Endodermal cell (in vitro differentiated cells): ENCODE measurements at regions not wholly inside any gene's neighbourhood (a gene's known extent, or its start where the extent isn't known, plus 50 kb on each side); places are given as distances from the start of the nearest gene placed in this dataset.
"Not testable (repeated sequence)": the region's sequence is repeated elsewhere in the genome, so short reads cannot be mapped to it uniquely, and the experiment has no call there.

Experiments
- DNase-seq: peaks from one replicate; pipeline ENCODE4 v3.0.0-alpha.2; 2017
- H3K27ac ChIP-seq: 2 replicates; pipeline ENCODE4 v1.5.1; 2013; ENCODE audit warnings: mild to moderate bottlenecking, low read depth, low read length, moderate library complexity
- H3K27me3 ChIP-seq: 2 replicates; pipeline ENCODE4 v1.6.1; 2013; ENCODE audit warnings: mild to moderate bottlenecking, low read length, moderate library complexity; ENCODE audit not compliant: insufficient read depth, control insufficient read depth, poor library complexity, severe bottlenecking
- H3K36me3 ChIP-seq: 2 replicates; pipeline ENCODE4 v1.7.0; 2013; ENCODE audit warnings: mild to moderate bottlenecking, low read length, moderate library complexity; ENCODE audit not compliant: control insufficient read depth, insufficient read depth
- H3K4me1 ChIP-seq: one replicate; pipeline ENCODE4 v1.7.0; 2013; ENCODE audit warnings: low read length; ENCODE audit not compliant: control insufficient read depth, insufficient read depth
- H3K4me3 ChIP-seq: 2 replicates; pipeline ENCODE4 v1.5.1; 2013; ENCODE audit warnings: mild to moderate bottlenecking, low read length, moderate library complexity
- H3K9ac ChIP-seq: 2 replicates; pipeline ENCODE4 v1.6.1; 2013; ENCODE audit warnings: mild to moderate bottlenecking, low read length, moderate library complexity; ENCODE audit not compliant: poor library complexity, severe bottlenecking; ENCODE audit errors: extremely low read depth
- H3K9me3 ChIP-seq: 2 replicates; pipeline ENCODE4 v1.6.1; 2013; ENCODE audit warnings: mild to moderate bottlenecking, low read length, moderate library complexity; ENCODE audit not compliant: control insufficient read depth
- H3K27ac Mint-ChIP-seq: 2 replicates; pipeline ENCODE4 v1.8.0; 2020; ENCODE audit warnings: mixed read lengths
- H3K27me3 Mint-ChIP-seq: 2 replicates; pipeline ENCODE4 v1.8.0; 2021; ENCODE audit warnings: mild to moderate bottlenecking, mixed read lengths; ENCODE audit not compliant: insufficient read depth
- H3K36me3 Mint-ChIP-seq: 2 replicates; pipeline ENCODE4 v1.8.0; 2020; ENCODE audit warnings: low read depth, mixed read lengths
- H3K4me1 Mint-ChIP-seq: 2 replicates; pipeline ENCODE4 v1.8.0; 2020; ENCODE audit warnings: mixed read lengths
- H3K4me3 Mint-ChIP-seq: 2 replicates; pipeline ENCODE4 v1.8.0; 2020; ENCODE audit warnings: mild to moderate bottlenecking, moderate library complexity, mixed read lengths
- H3K9me3 Mint-ChIP-seq: 2 replicates; pipeline ENCODE4 v1.8.0; 2020; ENCODE audit warnings: mild to moderate bottlenecking, mixed read lengths
- WGBS, 2 experiments: methylation state at CpG; one replicate each; pipeline versions ENCODE4 v1.1.5 to v1.1.7; 2013; ENCODE audit warnings: missing lambda C conversion rate in 2 of 2, mixed read lengths in 1 of 2; ENCODE audit not compliant: insufficient coverage in 1 of 2, insufficient read length in 1 of 2; 5-methylcytosine and 5-hydroxymethylcytosine counted together
- TF ChIP-seq, protein P1 (sequence below): fragments of 200-600 bp; sonication (generic); conservative IDR thresholded peaks from 2 replicates; pipeline ENCODE4 v1.5.0; 2021; ENCODE audit warnings: antibody characterized with exemption, mild to moderate bottlenecking

DNA sequence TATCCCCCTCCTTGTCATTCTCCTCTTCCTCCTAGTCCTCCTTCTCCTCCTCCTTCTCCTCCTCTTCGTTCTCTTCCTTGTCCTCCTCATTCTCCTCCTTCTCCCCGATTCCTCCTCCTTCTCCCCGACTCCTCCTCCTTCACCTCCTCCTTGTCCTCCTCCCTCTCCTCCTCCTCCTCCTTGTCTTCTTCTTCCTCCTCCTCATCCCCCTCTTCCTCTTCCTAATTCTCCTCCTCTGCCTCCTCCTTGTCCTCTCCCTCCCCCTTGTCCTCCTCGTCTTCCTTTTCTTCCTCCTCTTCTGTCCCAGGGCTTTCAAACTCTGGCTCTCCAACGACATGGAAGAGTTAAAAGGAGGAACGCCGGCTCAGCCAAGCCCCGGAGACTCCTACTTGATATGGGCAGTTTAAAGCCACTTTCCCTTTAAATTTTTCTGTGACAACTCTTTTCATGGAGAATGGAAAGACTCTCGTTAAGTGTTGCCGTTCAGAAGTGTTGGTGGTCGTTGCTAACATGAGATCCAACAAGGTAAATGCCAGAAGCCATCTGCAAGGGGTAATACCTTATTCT is 115.5 kb upstream of the FAM20C start:
- not testable (repeated sequence) for H3K27me3 ChIP-seq, DNase-seq, H3K36me3 Mint-ChIP-seq, H3K9me3 Mint-ChIP-seq, H3K4me1 Mint-ChIP-seq, H3K4me3 Mint-ChIP-seq, H3K27ac ChIP-seq, H3K9ac ChIP-seq, H3K36me3 ChIP-seq, H3K9me3 ChIP-seq, H3K27ac Mint-ChIP-seq, H3K4me3 ChIP-seq, H3K27me3 Mint-ChIP-seq, H3K4me1 ChIP-seq
- 91 to 93% methylated on average over 3 of the region's 11 CpGs for WGBS, 2 experiments

DNA sequence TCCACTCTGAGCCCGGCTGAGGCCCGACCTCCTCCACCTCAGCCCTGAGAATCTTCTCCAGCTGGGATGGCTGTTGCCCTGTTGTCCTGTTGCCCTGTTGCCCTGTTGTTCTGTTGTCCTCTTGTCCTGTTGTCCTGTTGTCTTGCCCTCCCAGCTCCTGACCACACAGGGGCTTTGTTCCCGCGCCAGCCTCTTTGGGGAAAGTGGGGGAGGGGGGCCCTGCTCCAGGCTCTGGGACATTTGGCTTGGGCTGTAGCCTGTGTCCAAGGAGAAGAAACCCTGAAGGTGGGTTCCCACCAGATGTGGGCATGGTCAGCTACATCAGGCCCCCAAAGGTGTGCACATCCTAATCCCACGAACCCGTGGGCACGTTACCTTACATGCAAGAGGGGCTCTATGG is 113.5 kb upstream of the FAM20C start:
- peaks cover 11% of the 10 kb centered on the region for H3K4me1 Mint-ChIP-seq
- not testable (repeated sequence) for H3K36me3 Mint-ChIP-seq, H3K36me3 ChIP-seq, H3K4me3 Mint-ChIP-seq, H3K4me3 ChIP-seq, H3K9me3 Mint-ChIP-seq, H3K27ac ChIP-seq, H3K27me3 ChIP-seq, H3K27me3 Mint-ChIP-seq, DNase-seq, H3K4me1 ChIP-seq, H3K9me3 ChIP-seq, H3K27ac Mint-ChIP-seq, H3K9ac ChIP-seq
- WGBS, 2 experiments: 85% methylated on average over 7 of the region's 7 CpGs; no CpG with 5 or more reads in 1 of the 2 experiments

DNA sequence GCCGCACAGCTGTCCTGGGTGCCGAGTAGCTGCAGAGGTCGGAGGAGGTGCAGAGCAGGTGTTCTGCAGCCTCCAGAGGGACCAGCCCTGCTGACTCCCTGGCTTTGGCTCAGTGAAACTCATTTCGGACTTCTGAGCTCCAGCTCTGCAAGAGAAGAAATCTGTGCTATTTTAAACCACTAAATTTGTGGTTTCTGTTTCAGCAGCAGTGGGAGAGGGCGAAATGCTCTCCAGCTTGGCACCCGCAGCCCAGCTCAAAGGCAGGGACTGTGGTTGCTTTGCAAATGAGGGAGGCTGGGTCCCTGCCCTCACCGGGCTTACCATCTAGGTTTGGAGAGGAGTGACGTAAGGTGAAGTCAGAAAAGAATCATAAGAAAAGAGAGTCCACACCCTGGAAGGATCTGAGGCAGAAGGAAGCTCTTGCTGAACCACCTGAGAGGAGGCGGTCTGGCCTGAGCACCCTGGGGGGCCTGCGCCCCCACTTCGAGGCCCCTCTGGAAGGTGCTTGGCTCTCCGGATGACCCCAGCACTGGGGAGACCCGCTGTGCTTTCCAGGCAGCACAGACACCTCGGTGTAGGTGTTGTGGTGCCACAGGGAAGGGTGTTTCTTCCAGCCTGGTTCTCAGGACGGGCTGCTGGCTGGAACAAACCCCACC is 112.8 kb upstream of the FAM20C start:
- H3K9ac ChIP-seq, H3K4me1 ChIP-seq, H3K27me3 ChIP-seq, H3K27ac Mint-ChIP-seq, H3K9me3 ChIP-seq, H3K4me3 ChIP-seq, H3K36me3 ChIP-seq, H3K4me3 Mint-ChIP-seq, H3K36me3 Mint-ChIP-seq, H3K27ac ChIP-seq, H3K9me3 Mint-ChIP-seq, H3K27me3 Mint-ChIP-seq: not testable (repeated sequence)
- DNase-seq: peak; percentile 30
- WGBS, 2 experiments: 95% methylated on average over 10 of the region's 15 CpGs; no CpG with 5 or more reads in 1 of the 2 experiments
- H3K4me1 Mint-ChIP-seq: peaks cover 11% of the 10 kb centered on the region

DNA sequence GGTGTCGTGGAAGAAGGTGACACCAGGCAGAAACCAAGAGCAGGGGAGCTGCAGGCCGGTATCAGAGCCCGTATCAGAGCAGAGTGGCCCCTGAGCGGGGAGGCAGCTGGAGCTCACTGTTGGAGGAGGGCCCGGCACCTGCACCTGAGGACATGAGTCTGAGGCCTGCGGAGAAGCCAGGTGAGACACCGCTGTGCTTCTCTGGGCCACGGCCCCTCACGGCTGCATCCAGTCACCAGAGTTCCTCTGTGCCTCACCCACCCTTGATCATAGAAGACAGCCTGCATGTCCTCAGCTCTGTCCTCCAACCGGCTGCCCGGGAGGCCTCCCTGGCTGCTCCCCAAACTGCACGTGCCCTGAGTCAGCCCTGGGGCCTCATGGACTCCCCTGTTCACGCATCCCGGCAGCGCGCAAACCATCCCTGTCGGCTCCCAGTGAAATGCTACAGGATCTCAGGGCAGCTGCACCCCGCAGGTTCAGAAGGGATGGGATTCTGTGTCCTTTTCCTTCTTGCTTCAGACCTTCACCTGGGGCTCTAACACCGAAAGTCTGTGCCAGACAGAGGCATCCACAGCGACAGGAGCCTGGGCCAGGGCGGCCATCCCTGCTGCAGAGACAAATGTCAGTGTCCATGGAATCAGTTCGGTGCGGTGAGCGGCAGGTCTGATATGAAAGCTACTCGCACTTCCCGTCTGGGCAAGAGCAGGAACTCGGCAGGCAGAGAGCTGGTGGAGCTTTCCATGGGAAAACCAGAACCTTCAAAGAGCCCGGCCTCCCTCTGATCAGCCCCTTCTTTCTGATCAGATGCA is 111.9 kb upstream of the FAM20C start:
- WGBS, 2 experiments: 93% methylated on average over 17 to 28 of the region's 28 CpGs
- H3K9ac ChIP-seq: no peak overlapping the region
- Mint-ChIP-seq H3K4me3 (no peak overlapping the region), H3K4me1 (peaks cover 18% of the 10 kb centered on the region), H3K36me3 (no peaks in the 10 kb centered on the region), H3K9me3 (no peaks in the 10 kb centered on the region), H3K27ac (no peak overlapping the region), H3K27me3 (peaks cover 6% of the 10 kb centered on the region)
- H3K27me3 ChIP-seq: no peaks in the 10 kb centered on the region
- H3K4me1 ChIP-seq: no peaks in the 10 kb centered on the region
- TF ChIP-seq, protein P1, sequence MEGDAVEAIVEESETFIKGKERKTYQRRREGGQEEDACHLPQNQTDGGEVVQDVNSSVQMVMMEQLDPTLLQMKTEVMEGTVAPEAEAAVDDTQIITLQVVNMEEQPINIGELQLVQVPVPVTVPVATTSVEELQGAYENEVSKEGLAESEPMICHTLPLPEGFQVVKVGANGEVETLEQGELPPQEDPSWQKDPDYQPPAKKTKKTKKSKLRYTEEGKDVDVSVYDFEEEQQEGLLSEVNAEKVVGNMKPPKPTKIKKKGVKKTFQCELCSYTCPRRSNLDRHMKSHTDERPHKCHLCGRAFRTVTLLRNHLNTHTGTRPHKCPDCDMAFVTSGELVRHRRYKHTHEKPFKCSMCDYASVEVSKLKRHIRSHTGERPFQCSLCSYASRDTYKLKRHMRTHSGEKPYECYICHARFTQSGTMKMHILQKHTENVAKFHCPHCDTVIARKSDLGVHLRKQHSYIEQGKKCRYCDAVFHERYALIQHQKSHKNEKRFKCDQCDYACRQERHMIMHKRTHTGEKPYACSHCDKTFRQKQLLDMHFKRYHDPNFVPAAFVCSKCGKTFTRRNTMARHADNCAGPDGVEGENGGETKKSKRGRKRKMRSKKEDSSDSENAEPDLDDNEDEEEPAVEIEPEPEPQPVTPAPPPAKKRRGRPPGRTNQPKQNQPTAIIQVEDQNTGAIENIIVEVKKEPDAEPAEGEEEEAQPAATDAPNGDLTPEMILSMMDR: no peak
- H3K36me3 ChIP-seq: no peaks in the 10 kb centered on the region
- no peak overlapping the region for H3K4me3 ChIP-seq
- no peaks in the 10 kb centered on the region for H3K9me3 ChIP-seq
- DNase-seq: peak; percentile 35
- H3K27ac ChIP-seq: no peak overlapping the region
